ENCODE measurements at regions not wholly inside any gene's neighbourhood (a gene's known extent, or its start where the extent isn't known, plus 50 kb on each side); places are given as distances from the start of the nearest gene placed in this dataset.

DNA sequence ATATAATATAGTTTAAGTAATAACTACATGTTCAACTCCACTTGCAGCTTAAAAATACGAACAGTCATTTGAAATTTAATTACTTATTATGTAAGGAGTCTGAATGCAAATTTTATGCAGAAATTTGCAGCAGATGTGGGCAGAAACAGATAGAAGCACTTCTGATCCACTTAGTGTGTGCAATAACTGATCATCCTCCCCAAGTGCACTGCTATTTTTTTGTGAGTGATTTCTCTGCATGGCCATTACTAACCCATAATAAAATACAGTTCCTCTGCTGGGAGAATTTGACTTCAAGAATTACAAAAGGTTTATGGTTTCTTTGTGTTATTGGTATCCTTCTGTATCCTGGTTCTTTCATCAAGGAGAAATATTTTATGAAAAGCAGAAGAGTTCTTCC, 611.5 kb upstream of the RGS18 start:
- H3F3A ChIP-seq (ENCODE audit: control insufficient read depth, insufficient read depth): no peaks in the 10 kb centered on the region
- no peak overlapping the region for H3K4me3 ChIP-seq (ENCODE audit: low read length)
- no peaks in the 10 kb centered on the region for H3K36me3 ChIP-seq (ENCODE audit: control insufficient read depth, low read length)
- no peak overlapping the region for H3K27ac ChIP-seq (ENCODE audit: low read depth, low read length)
- H3K4me2 ChIP-seq (ENCODE audit: low read length): no peak overlapping the region
- H3K9me3 ChIP-seq (ENCODE audit: control insufficient read depth, insufficient read depth, low read length): no peaks in the 10 kb centered on the region
- no peak for TF ChIP-seq EZH2phosphoT487 (IDR thresholded peaks at IDR 0.05; ENCODE audit: borderline replicate concordance, low read length)
- TF ChIP-seq, protein P1, sequence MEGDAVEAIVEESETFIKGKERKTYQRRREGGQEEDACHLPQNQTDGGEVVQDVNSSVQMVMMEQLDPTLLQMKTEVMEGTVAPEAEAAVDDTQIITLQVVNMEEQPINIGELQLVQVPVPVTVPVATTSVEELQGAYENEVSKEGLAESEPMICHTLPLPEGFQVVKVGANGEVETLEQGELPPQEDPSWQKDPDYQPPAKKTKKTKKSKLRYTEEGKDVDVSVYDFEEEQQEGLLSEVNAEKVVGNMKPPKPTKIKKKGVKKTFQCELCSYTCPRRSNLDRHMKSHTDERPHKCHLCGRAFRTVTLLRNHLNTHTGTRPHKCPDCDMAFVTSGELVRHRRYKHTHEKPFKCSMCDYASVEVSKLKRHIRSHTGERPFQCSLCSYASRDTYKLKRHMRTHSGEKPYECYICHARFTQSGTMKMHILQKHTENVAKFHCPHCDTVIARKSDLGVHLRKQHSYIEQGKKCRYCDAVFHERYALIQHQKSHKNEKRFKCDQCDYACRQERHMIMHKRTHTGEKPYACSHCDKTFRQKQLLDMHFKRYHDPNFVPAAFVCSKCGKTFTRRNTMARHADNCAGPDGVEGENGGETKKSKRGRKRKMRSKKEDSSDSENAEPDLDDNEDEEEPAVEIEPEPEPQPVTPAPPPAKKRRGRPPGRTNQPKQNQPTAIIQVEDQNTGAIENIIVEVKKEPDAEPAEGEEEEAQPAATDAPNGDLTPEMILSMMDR (IDR thresholded peaks at IDR 0.05; ENCODE audit: low read depth, low read length, poor library complexity, severe bottlenecking): no peak
- H3K4me1 ChIP-seq (ENCODE audit: control insufficient read depth, low read length): no peaks in the 10 kb centered on the region
- no peaks in the 10 kb centered on the region for H3K9me2 ChIP-seq (replicated peaks; ENCODE audit: control insufficient read depth, low read length)
- H4K20me1 ChIP-seq (ENCODE audit: control insufficient read depth, insufficient read depth, low read depth, low read length): no peaks in the 10 kb centered on the region
- H3K27me3 ChIP-seq (ENCODE audit: control insufficient read depth, low read length): no peaks in the 10 kb centered on the region
- no peaks in the 10 kb centered on the region for H3K79me2 ChIP-seq (ENCODE audit: control insufficient read depth, low read length)

DNA sequence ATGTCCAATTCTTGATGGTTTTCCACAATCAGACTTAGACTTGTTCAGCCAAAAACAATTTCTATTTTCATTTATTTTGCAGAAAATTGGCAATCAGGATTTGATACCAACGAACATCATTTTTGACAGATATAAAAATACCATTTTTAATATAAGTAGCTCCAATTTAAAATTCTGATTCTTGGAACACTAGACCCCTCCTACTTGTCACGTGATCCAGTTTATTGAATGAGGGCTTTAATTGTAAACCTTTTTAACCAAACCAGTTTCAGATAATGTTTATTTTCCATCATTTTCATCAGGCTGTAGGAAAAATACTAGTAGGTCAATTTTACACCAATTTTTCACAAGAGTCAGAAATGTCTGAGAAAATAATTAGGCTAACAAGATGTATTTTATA, 607.2 kb upstream of the RGS18 start:
- Histone ChIP-seq H3K9me3 (ENCODE audit: control insufficient read depth, insufficient read depth, low read length) (no peaks in the 10 kb centered on the region), H3K36me3 (ENCODE audit: control insufficient read depth, low read length) (no peaks in the 10 kb centered on the region), H3K4me1 (ENCODE audit: control insufficient read depth, low read length) (no peaks in the 10 kb centered on the region), H3K4me3 (ENCODE audit: low read length) (no peak overlapping the region), H3K79me2 (ENCODE audit: control insufficient read depth, low read length) (no peaks in the 10 kb centered on the region), H3F3A (ENCODE audit: control insufficient read depth, insufficient read depth) (no peaks in the 10 kb centered on the region), H3K27me3 (ENCODE audit: control insufficient read depth, low read length) (no peaks in the 10 kb centered on the region), H4K20me1 (ENCODE audit: control insufficient read depth, insufficient read depth, low read depth, low read length) (no peaks in the 10 kb centered on the region), H3K27ac (ENCODE audit: low read depth, low read length) (no peak overlapping the region), H3K4me2 (ENCODE audit: low read length) (no peak overlapping the region), H3K9me2 (replicated peaks; ENCODE audit: control insufficient read depth, low read length) (no peaks in the 10 kb centered on the region)
- no peak for TF ChIP-seq EZH2phosphoT487 (IDR thresholded peaks at IDR 0.05; ENCODE audit: borderline replicate concordance, low read length)
- TF ChIP-seq, protein P1 (IDR thresholded peaks at IDR 0.05; ENCODE audit: low read depth, low read length, poor library complexity, severe bottlenecking): no peak

DNA sequence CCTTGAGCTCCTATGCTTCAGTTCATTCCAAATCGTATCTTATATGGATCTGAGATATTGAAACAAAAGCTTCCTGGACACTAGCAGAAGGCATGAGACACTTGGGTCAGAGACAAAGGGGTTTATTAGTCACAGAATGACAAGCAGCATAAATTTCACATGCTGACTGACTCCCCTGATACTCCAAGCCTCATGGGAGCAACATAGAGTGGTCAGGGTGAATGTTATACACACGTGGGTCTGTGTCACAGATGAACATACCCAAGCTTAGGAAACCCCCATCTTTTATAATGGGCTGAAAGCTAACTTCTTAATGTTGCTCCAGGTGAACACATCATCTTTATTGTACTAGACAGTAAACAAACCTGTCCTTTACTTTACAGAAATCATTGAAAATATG, 599.9 kb upstream of the RGS18 start:
- Histone ChIP-seq H3K9me2 (replicated peaks; ENCODE audit: control insufficient read depth, low read length) (no peaks in the 10 kb centered on the region), H3K4me3 (ENCODE audit: low read length) (no peak overlapping the region), H3K27ac (ENCODE audit: low read depth, low read length) (no peak overlapping the region), H3K9me3 (ENCODE audit: control insufficient read depth, insufficient read depth, low read length) (no peaks in the 10 kb centered on the region), H3K79me2 (ENCODE audit: control insufficient read depth, low read length) (no peaks in the 10 kb centered on the region), H3F3A (ENCODE audit: control insufficient read depth, insufficient read depth) (no peaks in the 10 kb centered on the region), H3K4me1 (ENCODE audit: control insufficient read depth, low read length) (no peaks in the 10 kb centered on the region), H3K36me3 (ENCODE audit: control insufficient read depth, low read length) (no peaks in the 10 kb centered on the region), H3K4me2 (ENCODE audit: low read length) (no peak overlapping the region), H3K27me3 (ENCODE audit: control insufficient read depth, low read length) (no peaks in the 10 kb centered on the region), H4K20me1 (ENCODE audit: control insufficient read depth, insufficient read depth, low read depth, low read length) (no peaks in the 10 kb centered on the region)
- TF ChIP-seq, protein P1 (IDR thresholded peaks at IDR 0.05; ENCODE audit: low read depth, low read length, poor library complexity, severe bottlenecking): no peak
- TF ChIP-seq EZH2phosphoT487 (IDR thresholded peaks at IDR 0.05; ENCODE audit: borderline replicate concordance, low read length): no peak

DNA sequence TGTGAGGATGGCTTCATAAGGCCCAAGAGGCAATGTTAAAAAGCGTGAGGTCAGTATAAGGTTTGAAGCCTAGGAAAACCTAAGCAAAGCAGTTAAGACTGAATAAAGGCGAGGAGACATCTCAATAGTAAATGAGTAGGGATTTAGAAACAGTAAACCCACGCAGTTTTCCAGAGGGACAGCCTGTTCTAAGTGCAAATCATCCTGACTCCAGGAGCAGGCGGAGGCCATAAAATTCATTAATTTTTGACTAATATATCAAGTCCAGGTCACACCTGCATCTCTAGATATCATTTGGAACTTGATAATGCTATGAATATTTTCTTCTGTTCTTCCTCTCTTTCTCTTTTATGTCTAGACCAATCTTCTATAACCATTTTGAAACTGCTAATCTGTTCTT, 597.0 kb upstream of the RGS18 start:
- H3K27ac ChIP-seq (ENCODE audit: low read depth, low read length): no peak overlapping the region
- H3K79me2 ChIP-seq (ENCODE audit: control insufficient read depth, low read length): no peaks in the 10 kb centered on the region
- H3K36me3 ChIP-seq (ENCODE audit: control insufficient read depth, low read length): no peaks in the 10 kb centered on the region
- H3K9me2 ChIP-seq (replicated peaks; ENCODE audit: control insufficient read depth, low read length): no peaks in the 10 kb centered on the region
- H4K20me1 ChIP-seq (ENCODE audit: control insufficient read depth, insufficient read depth, low read depth, low read length): no peaks in the 10 kb centered on the region
- no peak overlapping the region for H3K4me2 ChIP-seq (ENCODE audit: low read length)
- no peaks in the 10 kb centered on the region for H3F3A ChIP-seq (ENCODE audit: control insufficient read depth, insufficient read depth)
- no peaks in the 10 kb centered on the region for H3K4me1 ChIP-seq (ENCODE audit: control insufficient read depth, low read length)
- no peak overlapping the region for H3K4me3 ChIP-seq (ENCODE audit: low read length)
- TF ChIP-seq EZH2phosphoT487 (IDR thresholded peaks at IDR 0.05; ENCODE audit: borderline replicate concordance, low read length): no peak
- TF ChIP-seq, protein P1 (IDR thresholded peaks at IDR 0.05; ENCODE audit: low read depth, low read length, poor library complexity, severe bottlenecking): no peak
- no peaks in the 10 kb centered on the region for H3K9me3 ChIP-seq (ENCODE audit: control insufficient read depth, insufficient read depth, low read length)
- no peaks in the 10 kb centered on the region for H3K27me3 ChIP-seq (ENCODE audit: control insufficient read depth, low read length)
